HG03521 (cell line): ENCODE measurements at regions not wholly inside any gene's neighbourhood (a gene's known extent, or its start where the extent isn't known, plus 50 kb on each side); places are given as distances from the start of the nearest gene placed in this dataset.
A peak's percentile ranks its signal among the peaks of the same experiment; 100 is the strongest.

ENCODE experiments used
- ATAC-seq: cut with Tn5 transposase; IDR thresholded peaks from one replicate; pipeline ENCODE4 v1.9.1; 2021; ENCODE audit warnings: mild to moderate bottlenecking, moderate library complexity; ENCODE audit not compliant: unreplicated experiment

DNA sequence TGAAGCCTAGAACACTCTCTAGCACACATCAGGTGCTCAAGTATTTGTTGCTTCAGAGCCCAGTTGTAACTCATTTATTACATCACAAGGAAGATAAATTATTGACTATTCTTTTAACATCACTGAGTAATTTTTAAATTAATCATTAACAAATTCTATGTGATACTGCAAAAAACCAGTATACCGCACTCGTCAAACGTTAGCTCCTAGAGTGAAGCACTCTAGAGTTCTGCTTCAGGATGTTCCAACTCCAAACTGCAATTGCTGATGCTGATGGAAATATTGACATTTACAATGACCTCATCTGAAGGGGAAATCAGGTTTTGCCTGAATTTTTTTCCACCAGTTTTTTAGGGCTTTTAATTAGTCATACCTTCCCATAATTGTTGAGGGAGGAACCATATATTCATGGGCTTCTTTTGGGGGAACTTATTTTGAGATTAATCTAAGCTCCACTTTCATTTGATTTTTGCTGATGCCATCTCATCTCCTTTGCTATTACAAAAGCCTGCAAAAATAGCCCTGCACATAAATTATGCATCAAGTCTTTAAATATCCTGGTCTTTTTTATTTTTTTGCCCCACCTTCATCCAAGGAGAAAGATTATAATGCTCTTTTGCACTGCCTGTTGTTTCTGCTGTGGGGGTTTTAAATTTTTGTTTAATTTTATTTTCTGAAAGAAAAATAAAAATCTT is 123.0 kb upstream of the STAC start:
- ATAC-seq: no peak

DNA sequence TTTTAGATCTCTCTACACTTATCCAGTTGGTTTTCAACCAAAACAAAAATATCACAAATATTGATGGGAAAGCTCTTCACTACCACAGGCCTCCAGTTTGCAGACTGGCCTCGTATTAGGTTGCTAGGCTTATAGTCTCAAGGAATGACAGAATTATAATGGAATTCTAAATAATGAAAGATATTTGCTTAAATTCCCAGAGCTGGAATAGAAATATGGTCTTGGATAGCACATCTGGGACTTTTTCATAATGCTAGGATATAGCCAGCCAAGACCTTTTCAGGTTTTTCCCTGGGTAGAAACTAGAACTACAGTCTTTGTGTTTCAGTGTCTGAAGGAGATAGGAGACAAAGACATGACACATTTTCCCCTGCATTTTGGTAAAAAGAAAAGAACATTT is 121.9 kb upstream of the STAC start:
- ATAC-seq: no peak

DNA sequence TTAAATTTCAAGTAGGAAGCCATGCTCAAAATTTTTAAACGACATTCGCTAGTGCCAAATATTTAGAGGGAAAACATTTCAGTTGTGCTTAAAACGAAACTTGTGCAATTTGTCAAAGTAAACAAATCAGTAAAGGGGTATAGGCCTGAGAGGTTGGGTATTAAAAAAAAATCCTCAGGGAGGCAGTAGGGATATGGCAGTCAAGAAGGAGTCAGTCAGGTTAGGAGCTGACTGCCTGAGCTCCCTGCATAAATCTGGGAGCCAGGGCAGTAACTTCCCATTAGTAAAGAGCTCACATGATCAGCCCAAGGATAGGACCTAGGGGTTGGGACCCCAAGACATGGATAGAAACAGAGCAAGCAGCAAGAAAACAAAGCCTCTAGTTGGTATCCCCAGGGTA is 120.7 kb upstream of the STAC start:
- no peak for ATAC-seq

DNA sequence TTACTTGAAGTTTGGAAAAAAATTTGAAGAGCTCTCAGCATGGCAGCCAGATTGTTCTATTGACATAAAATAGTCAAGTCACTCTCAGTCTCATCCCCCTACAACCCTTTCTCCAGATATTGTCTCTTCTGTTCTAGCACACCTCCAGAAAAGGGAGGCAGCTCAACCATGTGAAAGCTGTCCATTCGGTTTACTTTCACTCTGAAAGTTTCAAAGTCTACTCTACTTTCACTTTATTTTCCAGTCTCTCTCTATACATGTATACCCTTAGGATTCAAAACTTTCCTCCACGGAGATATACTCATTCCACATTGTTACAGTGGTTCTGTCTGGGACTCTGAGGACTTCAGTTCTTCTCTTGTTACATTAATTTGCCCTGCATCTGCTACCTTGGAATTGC is 111.0 kb upstream of the STAC start:
- no peak for ATAC-seq

DNA sequence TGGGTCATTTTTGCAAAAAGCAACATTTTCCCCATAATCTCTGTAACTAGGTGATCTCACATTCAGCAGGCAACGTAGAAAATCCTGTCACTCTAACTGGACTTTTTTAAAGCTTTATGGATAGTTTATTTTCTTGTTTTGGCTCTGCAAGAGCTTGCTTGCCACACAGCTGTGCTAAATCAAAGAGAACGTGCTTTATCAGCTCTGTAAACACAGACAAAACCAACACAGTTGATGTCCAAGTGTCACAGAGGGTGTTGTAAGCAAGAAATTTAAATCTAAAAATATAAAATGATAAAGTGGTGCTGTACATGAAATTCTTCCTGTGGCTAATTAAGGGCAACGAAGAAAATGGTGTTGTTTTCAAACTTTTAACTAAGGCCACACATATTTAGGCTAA is 97.5 kb upstream of the STAC start:
- no peak for ATAC-seq

DNA sequence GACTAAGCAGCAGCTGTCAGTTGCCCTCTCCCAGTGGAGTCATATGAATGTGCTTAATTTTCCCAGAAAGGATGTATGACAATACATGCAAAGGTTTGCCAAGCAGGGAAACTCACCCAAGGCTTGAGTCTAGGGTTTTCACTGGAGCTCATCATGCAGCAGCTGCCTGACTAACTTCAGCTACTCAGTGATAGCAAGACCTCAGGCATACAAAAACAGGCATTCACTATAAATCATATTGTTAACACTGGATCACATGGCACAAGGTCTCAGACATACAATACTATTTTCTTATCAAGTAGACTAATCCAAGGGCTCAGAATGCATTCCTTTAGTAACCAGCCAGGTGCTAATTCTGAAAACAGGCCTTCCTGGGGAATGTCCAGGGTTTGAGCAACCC is 85.0 kb upstream of the STAC start:
- no peak for ATAC-seq

DNA sequence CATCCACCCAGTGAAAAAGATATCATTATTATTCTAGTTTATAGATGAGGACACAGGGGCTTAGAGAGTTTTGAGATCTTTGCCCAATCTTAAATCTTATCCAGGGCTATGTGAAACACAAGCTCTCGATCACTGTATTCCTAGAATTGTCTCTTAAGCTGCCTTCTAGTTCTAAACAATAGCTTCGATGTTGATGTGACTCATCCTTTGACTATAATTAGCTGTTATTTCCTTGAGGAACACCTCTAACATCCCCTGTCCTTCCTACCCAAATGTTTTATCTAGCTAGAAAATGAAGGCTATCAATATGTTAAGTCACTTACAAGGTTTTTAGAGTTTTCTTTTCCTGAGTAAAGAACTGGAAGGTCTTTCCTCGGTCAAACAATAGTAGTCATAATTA is 83.1 kb upstream of the STAC start:
- ATAC-seq: no peak

DNA sequence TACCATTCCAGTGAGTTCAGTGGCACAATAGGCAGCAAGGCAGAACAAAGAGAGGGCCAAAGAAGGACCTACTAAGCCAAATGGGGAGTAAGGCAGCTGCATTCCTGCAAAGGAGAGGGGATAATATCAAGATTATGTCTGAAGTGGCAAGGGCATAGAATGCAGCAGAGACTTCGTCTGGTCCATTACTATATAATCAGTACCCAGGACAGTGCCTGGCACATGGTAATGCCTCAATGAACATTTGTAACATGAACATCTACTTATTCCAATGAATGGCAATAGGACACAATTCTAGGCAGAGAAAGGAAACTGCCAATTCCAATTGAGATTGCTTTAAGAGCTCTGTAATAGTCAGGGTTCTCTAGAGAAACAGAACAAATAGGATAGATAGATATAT is 82.1 kb upstream of the STAC start:
- ATAC-seq: no peak

DNA sequence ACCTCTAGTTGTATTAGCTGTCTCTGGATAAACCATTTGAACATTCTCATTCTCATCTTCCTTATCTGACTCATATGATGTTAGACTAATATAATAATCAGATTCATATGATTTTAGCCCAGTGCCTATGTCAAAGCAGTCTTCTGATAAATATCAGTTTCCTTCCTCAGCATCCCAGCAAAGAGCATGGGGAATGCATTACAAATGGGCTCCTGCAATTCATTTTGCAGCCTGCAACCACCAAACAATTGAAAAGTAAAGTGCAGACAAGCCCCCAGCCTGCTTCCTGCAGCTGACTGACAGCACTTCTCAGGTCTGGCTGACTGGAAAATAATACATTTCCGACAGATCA is 78.2 kb upstream of the STAC start:
- no peak for ATAC-seq

DNA sequence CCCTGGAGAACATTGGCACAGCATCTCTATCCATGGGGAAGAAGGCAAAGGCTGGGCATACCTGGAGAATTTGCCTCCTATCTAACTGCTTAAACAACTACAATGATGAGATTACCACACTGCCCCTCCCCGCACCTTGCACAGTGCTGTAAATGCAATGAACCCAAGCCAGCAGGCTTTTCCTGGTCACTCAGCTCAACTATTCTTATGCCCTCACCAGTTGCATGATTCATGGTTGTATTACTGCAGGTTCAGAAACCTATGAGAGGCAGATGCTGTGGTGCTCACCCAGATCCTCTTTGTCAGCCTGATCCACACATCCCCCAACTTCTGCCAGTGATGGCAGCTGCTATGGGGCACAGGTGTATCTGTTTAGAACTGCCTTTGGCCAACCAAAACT is 77.7 kb upstream of the STAC start:
- ATAC-seq: no peak

DNA sequence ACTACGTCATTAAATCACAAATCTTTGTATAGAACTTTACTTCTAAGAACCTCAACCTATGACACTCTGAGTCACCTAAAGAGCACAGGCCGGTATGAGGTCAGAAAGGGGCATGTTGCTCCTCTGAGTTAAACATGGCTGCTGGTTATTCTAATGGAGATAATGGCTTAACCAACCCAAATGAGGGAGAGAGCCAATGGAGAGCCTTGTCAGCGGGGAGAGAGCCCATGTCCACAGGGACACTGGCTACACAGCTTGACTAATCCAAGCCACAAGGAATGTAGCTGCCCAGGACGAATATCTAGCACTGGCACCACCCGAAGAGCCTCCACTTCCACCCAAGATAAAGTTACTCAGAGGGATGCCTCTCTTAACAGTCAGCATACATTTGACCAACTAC is 77.0 kb upstream of the STAC start:
- ATAC-seq: no peak

DNA sequence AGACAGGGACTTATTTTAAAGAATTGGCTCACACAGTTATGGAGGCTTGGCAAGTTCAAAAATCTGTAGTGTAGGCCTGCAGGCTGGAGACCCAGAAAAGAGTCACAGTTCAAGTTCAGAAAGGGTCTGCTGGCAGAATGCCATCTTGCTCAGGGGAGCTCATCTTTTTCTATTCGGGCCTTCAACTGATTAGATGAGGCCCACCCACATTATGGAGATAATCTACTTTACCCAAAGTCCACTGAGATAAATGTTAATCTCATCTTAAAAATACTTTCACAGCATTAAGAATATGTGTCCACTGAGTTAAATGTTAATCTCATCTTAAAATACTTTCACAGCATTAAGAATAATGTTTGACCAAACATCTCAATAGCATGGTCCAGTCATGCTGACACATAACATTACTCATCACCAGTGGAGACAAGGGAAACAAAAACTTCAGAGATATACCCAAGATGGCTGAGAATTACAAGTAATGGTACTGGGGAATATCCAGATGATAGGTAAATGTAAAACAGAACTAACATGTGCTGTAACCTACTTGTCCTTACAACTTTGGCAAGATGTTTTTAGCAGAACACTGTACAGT is 74.3 kb upstream of the STAC start:
- ATAC-seq: no peak

DNA sequence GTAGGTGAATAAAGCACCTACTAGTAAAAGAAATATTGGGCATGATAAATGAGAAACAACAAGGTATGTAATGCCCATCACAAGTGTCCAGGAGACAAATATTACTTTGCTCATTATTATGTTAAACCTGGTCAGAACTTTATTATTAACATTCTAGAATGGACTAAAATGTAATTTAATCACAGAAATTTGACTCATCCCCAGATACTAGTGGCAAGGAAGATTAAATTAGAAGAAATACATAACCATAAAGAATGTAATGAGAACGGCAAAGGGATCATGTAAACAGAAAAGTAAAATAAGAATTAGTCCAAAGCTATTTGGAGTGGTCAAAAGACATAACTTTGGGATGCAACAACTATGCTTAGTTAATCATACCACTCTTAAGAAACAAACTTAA is 71.2 kb upstream of the STAC start:
- ATAC-seq: no peak

DNA sequence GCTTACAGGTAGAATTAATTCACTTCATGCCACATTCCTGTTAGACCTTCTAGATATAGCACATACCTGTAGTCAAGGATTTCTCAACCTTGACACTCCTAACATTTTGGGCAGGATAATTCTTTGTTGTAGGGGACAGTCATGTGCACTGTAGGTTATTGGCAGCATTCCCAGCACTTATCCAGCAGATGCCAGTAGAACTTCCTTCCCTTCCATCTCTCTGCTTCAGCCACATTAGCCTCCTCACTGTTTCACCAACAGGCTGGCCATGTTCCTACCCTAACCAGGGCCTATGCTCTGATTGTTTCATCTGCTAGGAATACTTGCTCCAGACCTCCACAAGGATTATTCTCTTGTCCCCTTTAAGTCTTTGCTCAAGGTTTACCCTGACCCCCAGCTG is 68.0 kb upstream of the STAC start:
- ATAC-seq: no peak

DNA sequence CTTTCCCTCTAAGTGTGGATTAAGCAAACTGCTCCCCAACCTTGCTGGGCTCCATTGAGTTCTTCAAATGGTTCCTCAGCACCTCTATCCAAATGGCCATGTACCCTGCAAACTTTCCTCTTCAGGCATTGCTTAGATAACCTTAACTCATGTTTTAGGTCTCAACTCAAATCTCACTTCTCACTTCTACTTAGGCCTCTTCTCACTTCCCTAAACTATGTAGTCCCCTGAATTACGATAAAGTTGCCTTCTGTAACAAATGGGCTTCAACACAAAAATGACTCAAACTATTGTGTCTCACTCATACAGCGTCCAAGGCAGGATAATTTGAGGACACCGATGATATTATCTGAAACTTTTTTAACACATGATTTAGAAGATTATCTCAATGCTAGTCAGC is 62.4 kb upstream of the STAC start:
- ATAC-seq: peak; percentile 53

DNA sequence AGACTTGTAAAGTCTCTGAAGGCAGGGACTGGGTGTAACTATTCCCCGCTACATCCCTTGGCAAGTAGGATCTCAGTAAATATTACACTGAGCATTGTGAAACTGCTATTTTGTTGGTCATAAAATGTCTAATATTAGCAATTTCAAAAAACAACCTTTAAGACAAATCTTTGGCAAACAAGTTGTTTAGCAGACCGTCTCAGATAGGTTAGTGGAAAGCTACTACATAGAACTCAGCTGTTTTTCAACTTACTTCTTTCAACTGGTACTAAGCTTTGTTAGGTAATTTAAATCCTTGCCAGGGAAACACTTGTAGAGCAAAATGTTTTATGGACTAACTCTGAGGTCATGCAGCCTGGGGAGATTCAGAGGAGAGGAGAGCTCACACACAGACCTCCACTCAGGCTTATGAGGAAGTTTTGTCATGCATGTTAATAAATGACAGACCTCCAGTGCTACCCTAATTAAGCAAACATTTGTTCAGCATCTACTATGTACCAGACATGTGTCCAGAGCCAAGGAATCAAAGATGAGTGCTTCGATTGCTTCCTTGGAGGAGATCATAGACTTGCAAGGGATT is 61.6 kb upstream of the STAC start:
- no peak for ATAC-seq

DNA sequence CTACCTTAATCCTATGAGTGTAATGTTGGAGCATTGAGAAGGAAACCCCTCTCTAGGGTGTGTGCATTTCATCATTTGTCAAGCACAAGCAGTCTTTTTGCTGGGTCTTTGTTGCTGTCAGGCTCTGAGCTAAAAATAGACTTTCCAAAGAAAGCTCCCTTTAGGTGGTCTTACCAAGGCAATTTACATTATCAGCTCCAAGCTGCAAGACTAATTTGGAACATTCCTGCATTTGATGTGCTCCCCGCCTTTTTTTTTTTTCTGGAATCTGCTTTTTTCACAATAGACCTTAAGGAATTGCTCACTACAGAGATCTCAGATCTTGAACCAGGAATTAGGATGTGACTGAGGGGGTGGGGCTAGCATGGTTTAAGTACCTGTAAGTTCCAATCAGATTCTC is 60.6 kb upstream of the STAC start:
- no peak for ATAC-seq
